ENCODE measurements at regions not wholly inside any gene's neighbourhood (a gene's known extent, or its start where the extent isn't known, plus 50 kb on each side); places are given as distances from the start of the nearest gene placed in this dataset.
A peak's percentile ranks its signal among the peaks of the same experiment; 100 is the strongest.
"Not testable (repeated sequence)": the region's sequence is repeated elsewhere in the genome, so short reads cannot be mapped to it uniquely, and the experiment has no call there.

DNA sequence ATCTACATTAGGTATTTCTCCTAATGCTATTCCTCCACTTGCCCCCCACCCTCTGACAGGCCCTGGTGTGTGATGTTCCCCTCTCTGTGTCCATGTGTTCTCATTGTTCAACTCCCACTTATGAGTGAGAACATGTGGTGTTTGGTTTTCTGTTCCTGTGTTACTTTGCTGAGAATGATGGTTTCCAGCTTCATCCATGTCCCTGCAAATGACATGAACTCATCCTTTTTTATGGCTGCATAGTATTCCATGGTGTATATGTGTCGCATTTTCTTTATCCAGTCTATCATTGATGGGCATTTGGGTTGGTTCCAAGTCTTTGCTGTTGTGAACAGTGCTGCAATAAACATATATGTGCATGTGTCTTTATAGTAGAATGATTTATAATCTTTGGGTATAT, 50.6 kb upstream of the GRHL3 start:
- not testable (repeated sequence) for DNase-seq (ENCODE audit: low spot score)

DNA sequence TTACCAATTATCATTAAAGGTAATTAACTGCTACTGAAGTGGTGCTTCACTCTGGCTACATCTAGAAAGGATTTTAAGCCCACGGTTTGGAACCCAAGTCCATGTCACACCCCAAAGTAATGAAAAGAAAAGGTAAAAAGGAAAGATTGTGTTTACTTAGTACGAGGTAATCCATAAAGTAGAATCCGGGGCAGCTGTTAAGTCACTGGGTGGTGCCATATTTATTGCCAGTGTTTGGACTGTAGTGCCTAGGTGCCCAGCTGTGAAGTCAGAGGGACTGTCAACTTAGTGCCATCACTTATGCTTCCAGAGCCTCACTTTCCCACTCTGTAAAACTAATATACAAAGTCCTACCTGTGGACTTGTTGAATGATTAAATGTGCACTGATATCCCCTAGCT, 52.2 kb upstream of the GRHL3 start:
- DNase-seq (ENCODE audit: low spot score): no peak

DNA sequence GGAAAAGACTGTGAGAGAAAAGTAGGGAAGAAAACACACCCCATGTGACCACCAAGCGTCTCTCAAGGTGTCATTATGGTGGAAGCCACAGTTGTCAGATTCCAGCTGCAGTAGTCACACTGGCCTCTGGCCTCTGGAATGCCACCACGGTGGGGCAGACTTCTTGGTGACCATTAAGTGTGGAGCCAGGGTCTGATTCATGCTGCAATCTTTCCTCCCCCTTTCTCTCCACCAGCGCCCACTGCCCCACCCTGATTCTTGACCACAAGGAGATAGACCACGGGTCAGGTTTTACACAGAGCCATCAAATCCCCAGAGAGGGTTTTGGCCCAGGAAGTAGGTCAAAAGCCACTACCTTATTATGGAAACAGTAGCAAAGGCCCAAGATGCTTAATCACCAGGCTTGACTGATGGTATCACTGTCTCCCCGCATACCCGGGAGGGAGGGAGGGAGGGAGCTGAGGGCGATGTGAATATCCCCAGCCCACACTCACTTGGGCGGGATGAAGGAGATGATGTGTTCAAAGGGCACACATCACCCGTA, 52.7 kb upstream of the GRHL3 start:
- peak; percentile 91 for DNase-seq (ENCODE audit: low spot score)

DNA sequence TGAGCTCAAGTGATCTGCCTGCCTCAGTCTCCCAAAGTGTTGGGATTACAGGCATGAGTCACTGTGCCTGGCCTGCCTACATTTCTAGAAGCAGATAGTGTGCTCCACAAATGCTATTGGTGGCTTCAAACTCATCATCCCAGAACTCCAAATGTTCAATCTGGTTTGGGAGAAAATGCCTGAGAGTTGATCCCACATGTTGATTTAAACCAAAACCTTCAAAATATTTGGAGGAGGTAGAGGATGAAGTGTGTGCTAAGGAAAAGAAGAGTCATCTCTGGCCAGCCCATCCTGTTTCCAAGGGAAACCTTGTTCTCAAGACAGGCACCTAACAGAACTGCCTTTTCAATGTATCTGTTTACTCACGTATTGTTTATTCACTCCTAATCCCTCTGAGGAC, 55.4 kb upstream of the GRHL3 start:
- DNase-seq (ENCODE audit: low spot score): no peak

DNA sequence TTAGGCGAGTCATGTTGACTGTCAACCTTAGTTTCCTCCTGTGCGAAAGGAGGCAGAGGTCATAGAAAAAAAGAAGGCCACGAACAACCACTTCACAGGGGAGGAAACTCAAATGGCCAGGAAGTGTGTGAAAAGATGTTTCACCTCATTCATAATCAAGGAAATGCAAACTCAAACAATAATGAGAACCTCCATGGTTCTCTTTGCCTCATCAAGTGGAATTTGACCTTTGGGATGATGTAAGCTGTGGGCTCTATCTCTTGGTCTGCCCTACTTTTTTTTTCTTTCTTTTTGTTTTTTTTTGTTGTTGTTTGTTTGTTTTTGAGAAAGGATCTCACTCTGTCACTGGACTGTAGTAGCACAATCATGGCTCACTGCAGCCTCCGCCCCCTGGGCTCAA, 55.9 kb upstream of the GRHL3 start:
- no peak for DNase-seq (ENCODE audit: low spot score)

DNA sequence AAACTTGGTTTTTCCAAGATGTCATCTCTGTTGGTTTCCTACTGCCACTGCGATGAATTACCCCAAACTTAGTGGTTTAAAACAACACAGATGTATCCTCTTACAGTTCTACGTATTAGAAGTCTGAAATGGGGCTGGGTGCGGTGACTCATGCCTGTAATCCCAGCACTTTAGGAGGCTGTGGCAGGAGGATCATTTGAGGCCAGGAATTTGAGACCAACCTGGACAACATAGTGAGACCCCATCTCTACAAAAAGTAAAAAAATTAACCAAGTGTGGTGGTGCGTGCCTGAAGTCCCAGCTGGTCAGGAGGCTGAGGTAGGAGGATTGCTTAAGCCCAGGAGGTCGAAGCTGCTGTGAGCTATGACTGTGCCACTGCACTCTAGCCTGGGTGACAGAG, 57.2 kb upstream of the GRHL3 start:
- no peak for DNase-seq (ENCODE audit: low spot score)

DNA sequence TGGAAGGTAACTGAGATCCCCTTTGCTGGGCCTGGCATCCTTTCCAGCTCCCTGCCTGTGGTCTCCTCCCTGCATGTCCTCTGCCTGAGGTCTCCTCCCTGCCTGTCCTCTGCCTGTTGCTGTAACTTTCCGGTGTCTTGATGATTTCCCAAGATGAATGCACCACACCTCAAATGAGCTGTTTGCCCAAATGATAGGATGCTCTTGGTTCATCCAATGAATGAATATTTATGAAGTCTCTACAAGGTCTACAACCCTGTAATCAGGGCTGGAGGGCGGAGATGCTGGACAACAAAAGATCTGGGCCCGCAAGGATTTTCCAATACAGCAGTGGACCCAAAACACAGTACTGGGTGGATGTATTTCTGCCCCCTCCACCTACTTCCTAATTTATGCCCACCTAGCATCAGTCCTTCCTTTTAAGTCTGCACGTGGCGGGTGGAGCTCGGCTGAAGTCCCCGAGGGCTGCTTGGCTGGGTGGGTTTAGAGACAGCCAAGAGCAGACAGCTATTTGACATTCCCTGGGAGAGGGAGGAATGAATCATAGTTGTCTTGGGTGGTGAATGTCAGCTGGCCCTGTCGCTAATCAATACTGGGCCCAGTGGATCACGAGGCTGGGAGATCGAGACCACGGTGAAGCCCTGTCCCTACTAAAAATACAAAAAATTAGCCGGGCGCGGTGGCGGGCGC, 60.3 kb upstream of the GRHL3 start:
- no peak for DNase-seq (ENCODE audit: low spot score)

DNA sequence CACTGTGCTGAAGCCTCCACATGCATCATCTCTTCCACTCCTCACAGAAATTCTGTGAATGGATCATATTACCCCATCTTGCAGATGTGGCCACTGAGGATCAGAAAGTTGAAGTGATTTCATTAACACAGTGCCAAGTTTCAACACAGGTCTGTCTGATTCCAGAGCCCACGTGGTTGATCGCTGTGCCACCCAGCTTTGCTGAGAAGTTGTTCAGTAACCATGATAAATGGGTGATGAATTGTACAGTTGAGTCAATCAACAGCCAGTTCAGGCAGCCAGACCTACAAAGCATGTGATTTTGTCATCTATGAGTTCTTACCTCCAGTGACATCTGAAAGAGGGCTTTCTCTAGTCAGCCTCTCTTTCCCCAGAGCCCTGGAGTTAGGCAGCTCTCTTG, 61.8 kb upstream of the GRHL3 start:
- DNase-seq (ENCODE audit: low spot score): no peak

DNA sequence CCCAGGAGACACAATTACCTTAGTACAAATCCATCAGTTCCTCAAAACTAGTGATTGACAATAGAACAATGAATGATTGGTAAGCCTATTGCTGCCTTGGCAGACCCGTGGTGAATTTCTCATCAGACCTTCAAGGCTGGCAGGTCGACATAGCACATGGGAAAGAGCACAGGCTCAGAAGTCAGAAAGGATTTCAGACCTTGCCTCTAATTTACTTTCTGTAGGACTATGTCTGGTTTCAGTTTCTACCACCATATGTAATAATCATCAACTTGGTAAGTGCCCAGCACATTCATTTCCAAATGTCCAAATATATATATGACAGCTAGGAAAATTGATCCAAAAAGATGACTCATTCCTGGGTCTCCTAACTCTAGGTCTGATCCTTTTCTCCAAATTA, 62.5 kb upstream of the GRHL3 start:
- no peak for DNase-seq (ENCODE audit: low spot score)

DNA sequence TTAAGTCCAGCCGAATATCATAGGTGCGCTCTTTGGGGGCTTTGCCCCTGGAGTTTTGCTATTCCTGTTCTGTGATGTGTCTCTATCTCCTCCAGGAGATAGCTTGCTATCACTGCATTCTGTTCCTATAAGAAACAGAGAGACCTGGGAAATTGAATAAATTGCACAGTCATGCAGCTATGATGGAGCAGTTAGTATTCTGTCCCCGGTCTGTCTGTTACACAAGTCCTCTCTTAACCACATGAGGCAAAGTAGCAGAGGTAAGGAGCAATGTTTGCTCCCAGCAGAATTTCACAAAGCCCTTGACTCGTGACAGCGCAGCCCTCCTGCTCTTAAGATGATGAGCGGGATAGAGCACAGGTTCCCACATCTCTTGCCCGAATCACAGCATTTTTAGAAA, 63.9 kb upstream of the GRHL3 start:
- no peak for DNase-seq (ENCODE audit: low spot score)

DNA sequence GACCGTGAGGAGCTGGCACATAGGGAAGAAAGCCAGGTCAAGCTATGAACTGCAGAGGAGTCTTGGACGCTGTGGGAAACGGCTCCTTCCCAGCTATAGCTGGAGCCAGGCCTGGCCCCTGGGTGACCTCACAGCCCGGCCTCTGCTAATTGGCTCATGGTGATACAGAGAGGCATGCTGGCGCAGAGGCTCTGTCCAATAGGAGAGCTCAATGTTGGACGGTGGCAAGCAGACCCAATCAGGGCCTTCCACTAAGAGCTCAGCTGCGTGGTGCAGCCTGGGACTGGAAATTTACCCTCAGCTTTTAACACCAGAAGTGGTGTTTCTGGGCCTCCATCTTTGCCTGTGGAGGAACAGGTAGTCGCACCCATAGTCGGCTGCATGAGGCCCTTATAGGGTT, 64.4 kb upstream of the GRHL3 start:
- DNase-seq (ENCODE audit: low spot score): no peak

DNA sequence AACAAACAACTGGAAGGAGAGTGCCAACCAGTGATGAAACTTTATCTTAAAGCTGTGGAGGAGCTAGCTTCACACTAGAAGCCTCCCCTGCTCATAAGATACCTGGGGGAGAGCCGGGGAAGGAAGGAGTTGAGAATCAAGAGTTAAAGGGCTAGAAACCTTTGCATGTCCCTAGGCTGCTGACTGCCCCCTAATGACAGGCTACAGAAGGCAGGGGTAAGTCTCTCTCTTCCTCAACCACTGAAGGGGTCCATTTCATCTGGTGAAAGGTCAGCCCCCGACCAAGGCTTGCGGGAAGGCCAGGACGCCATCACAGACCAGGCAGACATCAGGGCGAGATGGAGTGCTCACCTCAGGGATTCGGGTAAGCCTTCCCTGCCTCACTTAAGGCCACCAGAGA, 65.6 kb upstream of the GRHL3 start:
- no peak for DNase-seq (ENCODE audit: low spot score)

DNA sequence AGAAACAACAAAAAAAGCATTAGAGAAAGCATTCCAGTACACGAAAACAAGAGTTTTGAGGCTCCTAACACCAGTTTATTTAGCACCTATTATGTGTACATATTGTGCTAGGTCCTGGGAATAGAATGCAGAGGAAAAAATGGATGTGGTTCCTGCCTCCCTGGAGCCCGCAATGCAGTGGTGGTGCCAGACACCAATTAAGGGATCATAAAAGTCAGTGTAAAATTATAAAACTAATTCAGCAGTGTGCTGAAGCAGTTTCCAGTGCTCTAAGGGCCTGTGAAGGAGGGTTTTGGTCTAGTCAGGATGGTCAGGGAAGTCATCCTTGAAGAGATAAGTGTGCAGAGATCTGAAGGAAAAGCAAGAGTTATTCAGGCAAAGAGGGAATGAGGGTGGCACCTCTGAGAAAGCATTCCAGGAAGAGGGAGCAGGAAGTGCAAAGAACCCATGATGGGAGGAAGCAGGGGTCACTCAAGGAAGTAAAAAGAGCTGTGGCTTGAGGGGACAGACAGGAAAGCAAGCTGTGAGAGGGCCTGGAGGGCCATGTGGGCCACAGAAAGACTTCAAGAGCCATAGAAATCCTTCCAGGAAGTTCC, 65.2 kb upstream of the IFNLR1 start:
- no peak for DNase-seq (ENCODE audit: low spot score)

DNA sequence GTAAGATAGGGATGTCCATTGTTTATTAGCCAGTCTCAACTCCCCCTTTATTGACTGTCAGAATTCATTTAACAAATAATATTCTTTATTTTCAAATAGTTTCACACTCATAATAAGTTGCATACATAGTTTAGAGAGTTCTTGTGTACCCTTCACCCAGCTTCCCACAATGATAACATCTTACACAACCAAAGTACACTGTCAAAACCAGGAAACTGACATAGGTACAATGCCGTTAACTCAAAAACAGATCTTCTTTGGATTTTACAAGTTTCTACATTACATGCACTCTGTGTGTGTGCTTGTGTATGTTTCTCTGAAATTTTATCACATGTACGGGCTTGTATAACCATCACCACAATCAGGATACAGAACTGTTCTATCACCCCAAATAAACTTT, 64.4 kb upstream of the IFNLR1 start:
- DNase-seq (ENCODE audit: low spot score): no peak

DNA sequence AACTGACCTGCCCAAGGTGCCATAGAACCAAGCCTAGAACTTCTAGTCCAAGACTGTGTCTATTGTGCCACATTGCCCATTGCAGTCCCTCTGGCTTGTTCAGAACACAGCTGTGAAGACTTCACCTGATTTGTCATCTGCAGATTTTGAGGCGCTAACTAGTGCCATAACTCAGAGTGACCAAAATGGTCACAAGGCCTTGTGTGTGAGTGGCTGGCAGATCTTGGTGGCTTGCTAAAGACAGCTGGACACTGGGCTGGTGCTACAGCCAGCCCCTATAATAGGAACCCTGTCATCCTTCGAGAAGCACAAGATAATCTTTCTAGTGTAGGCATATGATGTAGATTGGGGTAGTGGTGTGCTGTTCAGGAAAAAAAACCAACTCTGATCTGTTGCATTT, 63.7 kb upstream of the IFNLR1 start:
- DNase-seq (ENCODE audit: low spot score): no peak

DNA sequence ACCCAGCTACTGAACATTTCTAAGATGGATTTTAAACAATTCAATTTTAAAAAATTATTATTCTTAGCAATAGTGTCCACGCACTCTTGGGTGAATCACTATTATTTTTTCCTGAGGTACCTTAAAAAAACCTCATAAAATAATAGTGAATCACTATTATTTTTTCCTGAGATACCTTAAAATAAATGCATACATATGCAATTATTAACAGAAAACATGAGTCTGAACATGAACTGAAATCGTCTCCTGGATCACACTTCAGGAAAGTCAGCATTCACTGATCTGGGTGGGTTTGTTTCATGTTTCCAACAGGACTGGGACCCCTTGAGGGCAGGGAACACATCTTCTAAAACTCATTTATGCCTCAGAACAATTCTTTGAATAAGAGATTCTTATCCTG, 63.1 kb upstream of the IFNLR1 start:
- DNase-seq (ENCODE audit: low spot score): no peak

DNA sequence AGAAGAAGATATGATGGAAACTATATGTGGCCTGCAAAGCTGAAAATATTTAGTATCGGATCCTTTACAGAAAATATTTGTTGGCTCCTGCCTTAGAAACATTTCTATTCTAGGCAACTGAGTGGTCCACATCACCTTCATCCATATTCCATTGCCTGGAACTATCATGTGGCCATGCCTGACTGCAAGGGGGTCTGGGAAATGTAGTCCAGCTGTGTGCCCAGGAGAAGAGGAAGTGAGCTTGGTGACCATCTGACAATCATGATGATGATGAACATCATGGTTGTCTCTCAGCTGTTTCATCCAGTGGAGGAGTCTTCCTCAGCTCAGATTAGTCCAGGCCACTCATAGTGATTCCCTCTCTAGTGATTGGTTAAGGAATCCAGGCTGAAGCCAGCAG, 61.8 kb upstream of the IFNLR1 start:
- DNase-seq (ENCODE audit: low spot score): no peak

DNA sequence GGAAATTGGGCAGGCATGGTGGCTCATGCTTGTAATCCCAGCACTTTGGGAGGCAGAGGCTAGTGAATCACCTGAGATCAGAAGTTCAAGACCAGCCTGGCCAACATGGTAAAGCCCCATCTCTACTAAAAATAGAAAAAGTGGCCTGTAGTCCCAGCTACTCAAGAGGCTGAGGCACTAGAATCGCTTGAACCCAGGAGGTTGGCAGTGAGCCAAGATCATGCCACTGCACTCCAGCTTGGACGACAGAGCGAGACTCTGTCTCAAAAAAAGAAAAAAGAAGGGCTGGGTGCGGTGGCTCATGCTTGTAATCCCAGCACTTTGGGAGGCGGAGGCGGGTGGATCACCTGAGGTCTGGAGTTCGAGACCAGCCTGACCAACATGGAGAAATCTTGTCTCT, 60.2 kb upstream of the IFNLR1 start:
- DNase-seq (ENCODE audit: low spot score): not testable (repeated sequence)

DNA sequence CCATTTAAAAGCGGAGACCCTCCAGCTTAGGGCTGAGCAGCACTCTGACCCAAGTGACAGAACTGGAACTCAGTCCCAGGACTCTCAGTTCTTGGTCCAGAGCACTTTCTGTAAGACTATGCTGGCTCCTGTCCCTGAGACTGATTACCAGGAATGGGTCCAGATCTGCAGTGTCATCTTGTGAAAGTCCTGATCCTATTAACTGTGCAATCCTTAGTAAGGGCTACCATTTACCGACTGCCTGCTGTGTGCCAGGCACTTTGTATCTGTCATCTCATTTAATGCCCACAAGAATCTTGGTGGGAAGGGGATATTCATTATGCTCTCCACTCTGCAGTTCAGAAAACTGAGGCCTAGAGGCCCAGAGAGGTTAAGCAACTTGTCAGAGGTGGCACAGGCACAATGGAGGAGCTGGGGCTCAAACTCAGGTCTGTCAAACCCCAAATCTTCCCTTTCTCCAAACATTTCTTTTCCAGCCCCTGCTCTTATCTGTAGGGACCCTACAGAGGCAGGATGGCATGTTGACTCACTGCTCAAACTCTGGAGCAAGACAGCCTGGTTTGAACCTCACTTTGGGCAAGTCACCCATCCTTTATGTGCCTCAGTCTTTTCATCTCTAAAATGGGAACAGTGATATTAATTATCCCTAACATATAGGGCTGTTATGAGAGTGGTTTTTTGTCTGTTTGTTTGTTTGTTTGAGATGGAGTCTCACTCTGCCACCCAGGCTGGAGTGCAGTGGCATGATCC, 57.6 kb upstream of the IFNLR1 start:
- no peak for DNase-seq (ENCODE audit: low spot score)

DNA sequence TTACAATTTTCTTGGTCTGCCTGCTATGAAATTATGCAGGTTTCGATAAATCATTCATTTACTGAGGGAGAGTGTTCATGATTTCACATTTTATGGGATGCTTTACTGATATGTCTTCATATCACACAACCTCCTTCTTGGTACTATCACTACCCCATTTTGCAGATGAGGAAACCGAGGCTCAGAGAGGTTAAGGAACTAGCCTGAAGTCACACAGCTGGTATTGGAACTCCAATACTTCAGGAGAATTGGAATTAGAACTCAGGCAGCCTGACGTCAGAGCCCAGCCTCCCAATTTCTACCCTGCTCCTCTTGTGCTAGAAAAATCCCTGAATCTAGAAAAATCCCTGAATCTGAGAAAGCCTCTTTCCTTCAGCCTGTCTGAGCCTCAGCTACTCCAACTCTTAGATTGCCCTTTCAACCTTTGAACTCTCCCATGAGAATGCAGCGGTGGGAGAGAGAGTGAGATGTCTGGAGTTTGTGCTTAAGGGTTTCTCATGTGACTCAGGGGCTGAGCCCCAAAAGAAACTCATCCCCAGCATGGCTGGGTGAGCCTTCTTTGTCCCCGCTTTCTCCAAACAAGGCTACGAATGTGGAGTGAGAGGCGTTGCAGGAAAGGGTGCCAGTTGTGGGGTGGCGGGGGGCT, 50.8 kb upstream of the IFNLR1 start:
- no peak for DNase-seq (ENCODE audit: low spot score)

DNA sequence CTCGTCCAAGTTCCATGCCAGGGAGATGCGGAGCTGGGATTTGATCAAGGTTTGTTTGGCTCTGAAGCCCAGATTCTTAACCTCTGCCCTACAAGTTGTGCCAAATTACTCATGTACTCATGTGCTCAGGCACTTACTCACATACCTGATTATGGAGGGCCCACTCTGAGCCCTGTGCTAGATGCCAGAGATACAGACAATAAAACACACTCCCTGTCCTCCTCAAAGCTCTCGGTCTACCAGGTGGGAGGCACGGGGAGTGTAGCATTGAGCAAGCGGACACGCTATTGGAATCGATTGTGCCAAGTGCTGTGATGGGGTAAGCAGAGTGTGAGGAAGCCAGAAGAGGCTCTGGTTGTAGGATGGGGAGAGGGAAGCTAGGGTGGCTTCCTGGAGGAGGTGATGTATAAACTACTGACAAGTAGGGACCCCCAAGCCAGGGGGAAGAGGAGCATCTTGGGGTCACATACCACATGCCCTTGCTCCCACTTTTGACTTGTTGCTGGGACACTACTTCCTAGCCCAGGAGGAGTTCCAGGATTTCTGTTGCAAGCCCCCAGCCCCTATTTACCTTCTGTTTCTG, 49.8 kb upstream of the IFNLR1 start:
- peak; percentile 57 for DNase-seq (ENCODE audit: low spot score)

All from H4 (cell line).